ENCODE measurements at regions not wholly inside any gene's neighbourhood (a gene's known extent, or its start where the extent isn't known, plus 50 kb on each side); places are given as distances from the start of the nearest gene placed in this dataset.

DNA sequence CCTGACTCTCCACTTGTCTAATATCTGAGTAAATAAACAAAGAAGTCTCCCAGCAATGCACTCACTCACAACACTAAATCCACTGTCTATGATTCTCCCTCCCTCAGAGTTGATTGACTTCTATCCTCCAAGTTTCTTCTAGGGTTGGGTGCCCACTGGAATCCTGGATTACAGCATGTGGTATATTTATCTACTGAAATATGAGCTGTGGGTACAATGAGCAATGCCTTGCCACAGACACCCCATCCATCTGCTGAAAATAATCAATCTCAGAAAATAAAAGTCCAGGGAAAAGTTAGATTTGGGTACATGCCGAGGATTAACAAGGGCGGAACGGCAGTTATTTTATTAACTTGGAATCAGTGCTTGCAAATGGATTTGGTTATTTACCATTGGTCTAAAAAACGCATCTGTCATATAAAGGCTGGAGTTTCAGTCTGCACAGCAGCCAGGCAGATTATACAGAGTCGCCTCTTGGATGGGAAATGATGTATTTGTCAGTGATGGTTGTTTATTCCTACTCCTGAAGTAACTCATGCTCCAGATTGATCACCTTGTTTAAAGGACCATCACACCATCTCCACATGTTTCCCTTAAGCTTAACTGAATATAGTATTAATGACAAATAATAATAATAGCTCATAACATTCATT, 193.9 kb upstream of the SOX9 start:
- Histone ChIP-seq H3K27me3 (no peaks in the 10 kb centered on the region), H4K20me1 (no peaks in the 10 kb centered on the region)

DNA sequence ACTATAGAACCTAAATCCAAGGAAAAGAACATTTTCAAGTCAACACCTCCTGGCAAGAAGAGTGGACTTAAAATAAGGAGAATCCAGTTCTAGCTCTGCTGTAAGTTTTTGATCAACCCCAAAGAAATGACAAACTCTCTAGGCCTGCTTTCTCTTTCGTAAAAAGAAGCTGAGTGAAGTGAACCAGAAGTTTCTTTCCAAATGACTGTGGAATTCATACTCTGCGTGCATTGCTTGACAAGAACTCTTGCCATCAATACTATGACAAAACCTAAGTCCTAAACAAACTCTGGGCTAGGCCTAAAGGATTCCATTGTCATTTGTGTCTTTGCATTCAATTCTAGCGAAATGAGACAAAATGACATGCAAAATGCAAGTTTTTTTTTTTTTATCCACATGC, 187.5 kb upstream of the SOX9 start:
- Histone ChIP-seq H3K4me3 (no peak overlapping the region), H3K4me2 (no peak overlapping the region), H3K27ac (no peak overlapping the region), H4K20me1 (no peaks in the 10 kb centered on the region), H3K4me1 (no peaks in the 10 kb centered on the region), H3K9ac (no peak overlapping the region), H3K9me3 (no peaks in the 10 kb centered on the region), H3K36me3 (no peaks in the 10 kb centered on the region), H3K27me3 (no peaks in the 10 kb centered on the region)
- TF ChIP-seq Cebpa-rat (IDR thresholded peaks at IDR 0.05), result no peak

More for the DNA sequence above, 193.9 kb upstream of the SOX9 start:
- Histone ChIP-seq H3K4me3 (no peak overlapping the region), H3K4me2 (no peak overlapping the region), H3K4me1 (no peaks in the 10 kb centered on the region), H3K9me3 (no peaks in the 10 kb centered on the region), H3K9ac (no peak overlapping the region), H3K27ac (no peak overlapping the region), H3K36me3 (no peaks in the 10 kb centered on the region)
- no peak for TF ChIP-seq Cebpa-rat (IDR thresholded peaks at IDR 0.05)

GRCh38 chr17:71934520-71934919, 186.3 kb upstream of the SOX9 start:
- Histone ChIP-seq H3K9ac (no peak overlapping the region), H3K27me3 (no peaks in the 10 kb centered on the region), H3K36me3 (no peaks in the 10 kb centered on the region), H3K4me3 (no peak overlapping the region), H3K4me1 (no peaks in the 10 kb centered on the region), H3K9me3 (no peaks in the 10 kb centered on the region), H4K20me1 (no peaks in the 10 kb centered on the region), H3K27ac (no peak overlapping the region), H3K4me2 (no peak overlapping the region)
- no peak for TF ChIP-seq Cebpa-rat (IDR thresholded peaks at IDR 0.05)

- H3K4me3 ChIP-seq, result no peak overlapping the region
- H4K20me1 ChIP-seq, result no peaks in the 10 kb centered on the region
- H3K9me3 ChIP-seq, result no peaks in the 10 kb centered on the region
- TF ChIP-seq Cebpa-rat (IDR thresholded peaks at IDR 0.05), result no peak
- H3K4me2 ChIP-seq, result no peak overlapping the region
- H3K4me1 ChIP-seq, result no peaks in the 10 kb centered on the region
- no peak overlapping the region for H3K9ac ChIP-seq
- no peaks in the 10 kb centered on the region for H3K36me3 ChIP-seq
- H3K27ac ChIP-seq, result no peak overlapping the region
- H3K27me3 ChIP-seq, result no peaks in the 10 kb centered on the region
Observed at GRCh38 chr17:71935341-71935740, 185.5 kb upstream of the SOX9 start.

DNA sequence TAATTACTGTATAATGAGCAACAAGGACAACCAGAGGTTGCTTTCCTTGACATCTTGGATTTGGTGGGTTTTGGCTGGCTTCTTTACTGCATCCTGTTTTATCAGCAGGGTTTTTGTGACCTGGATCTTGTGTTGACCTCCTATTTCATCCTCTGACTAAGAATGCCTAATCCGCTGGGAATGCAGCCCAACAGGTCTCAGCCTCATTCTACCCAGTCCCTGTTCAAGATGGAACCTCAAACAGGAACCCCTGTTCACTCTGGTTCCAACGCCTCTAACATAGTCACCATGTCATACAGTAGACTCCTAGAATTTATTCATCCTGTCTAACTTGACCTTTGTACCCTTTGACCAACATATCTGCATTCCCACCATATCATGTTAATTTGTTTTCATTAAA, 183.8 kb upstream of the SOX9 start:
- no peaks in the 10 kb centered on the region for H3K27me3 ChIP-seq
- no peak for TF ChIP-seq Cebpa-rat (IDR thresholded peaks at IDR 0.05)
- no peak overlapping the region for H3K4me2 ChIP-seq
- H3K9me3 ChIP-seq, result no peaks in the 10 kb centered on the region
- H3K4me3 ChIP-seq, result no peak overlapping the region
- no peaks in the 10 kb centered on the region for H4K20me1 ChIP-seq
- H3K36me3 ChIP-seq, result no peaks in the 10 kb centered on the region
- no peaks in the 10 kb centered on the region for H3K4me1 ChIP-seq
- no peak overlapping the region for H3K27ac ChIP-seq
- no peak overlapping the region for H3K9ac ChIP-seq

GRCh38 chr17:71937914-71938313, 182.9 kb upstream of the SOX9 start:
- H3K9ac ChIP-seq, result no peak overlapping the region
- no peak overlapping the region for H3K27ac ChIP-seq
- no peak overlapping the region for H3K4me3 ChIP-seq
- no peaks in the 10 kb centered on the region for H4K20me1 ChIP-seq
- H3K9me3 ChIP-seq, result no peaks in the 10 kb centered on the region
- no peak for TF ChIP-seq Cebpa-rat (IDR thresholded peaks at IDR 0.05)
- peaks cover 4% of the 10 kb centered on the region; the same call in 1 of the 2 replicates for H3K4me1 ChIP-seq
- no peaks in the 10 kb centered on the region for H3K36me3 ChIP-seq
- no peaks in the 10 kb centered on the region for H3K27me3 ChIP-seq
- no peak overlapping the region for H3K4me2 ChIP-seq

DNA sequence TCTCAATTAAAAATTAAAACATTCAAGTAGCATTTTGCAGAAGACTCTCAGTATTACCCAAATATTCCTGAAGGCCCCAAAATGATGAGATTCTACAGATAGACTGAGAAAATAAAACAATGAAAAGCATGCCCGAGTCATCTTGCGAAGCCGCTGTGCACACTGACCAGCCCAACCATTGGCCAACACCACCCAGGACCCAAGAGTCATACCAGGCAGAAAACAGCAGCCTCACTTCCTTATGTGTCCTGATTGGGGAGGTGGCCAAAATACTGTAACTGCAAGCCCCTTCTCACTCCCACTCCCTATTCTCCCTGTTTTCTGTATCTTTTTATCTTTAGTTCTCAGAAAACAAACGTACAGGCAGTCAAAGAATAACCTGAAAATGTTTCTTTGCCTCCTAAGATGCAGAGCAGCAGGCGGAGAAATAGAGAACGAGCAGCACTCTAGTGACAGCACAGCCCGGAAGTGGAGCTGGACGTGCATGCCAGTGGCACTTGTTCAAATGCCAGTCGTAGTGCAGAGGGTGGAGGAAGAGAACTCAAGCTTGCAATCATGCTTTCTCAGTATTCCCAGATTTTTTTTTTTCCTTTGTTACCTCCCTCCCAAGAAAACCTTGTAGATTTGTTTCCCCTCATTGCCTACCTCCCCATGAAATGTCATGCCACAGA, 182.3 kb upstream of the SOX9 start:
- peaks cover 4% of the 10 kb centered on the region; the same call in 1 of the 2 replicates for H3K4me1 ChIP-seq
- H3K27me3 ChIP-seq, result no peaks in the 10 kb centered on the region
- H3K9ac ChIP-seq, result no peak overlapping the region
- TF ChIP-seq Cebpa-rat (IDR thresholded peaks at IDR 0.05), result no peak
- no peak overlapping the region for H3K4me3 ChIP-seq
- H3K9me3 ChIP-seq, result no peaks in the 10 kb centered on the region
- no peak overlapping the region for H3K4me2 ChIP-seq
- no peak overlapping the region for H3K27ac ChIP-seq
- H4K20me1 ChIP-seq, result no peaks in the 10 kb centered on the region
- H3K36me3 ChIP-seq, result no peaks in the 10 kb centered on the region

DNA sequence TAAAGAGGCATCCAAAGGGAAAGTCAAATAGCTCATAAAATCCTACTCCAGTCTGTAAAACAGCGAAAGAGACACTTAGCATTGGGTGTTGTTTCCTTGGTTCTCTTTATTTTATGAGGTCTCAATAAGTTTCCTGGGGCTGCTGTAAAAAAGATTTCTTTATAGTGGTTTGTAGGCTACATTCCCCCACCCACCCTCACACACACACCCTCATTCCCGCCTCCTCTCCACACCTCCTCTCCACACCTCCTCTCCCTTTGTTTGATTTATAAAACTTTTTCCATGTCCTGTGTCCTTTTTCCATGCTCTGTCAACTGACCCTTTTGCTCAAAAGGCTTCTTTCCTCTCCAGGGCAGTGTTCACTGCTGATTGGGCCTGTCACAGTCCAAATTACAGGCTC, 178.9 kb upstream of the SOX9 start:
- Histone ChIP-seq H3K27ac (no peak overlapping the region), H3K9me3 (peaks cover 19% of the 10 kb centered on the region; the same call in 1 of the 2 replicates), H3K4me2 (no peak overlapping the region), H3K9ac (no peak overlapping the region), H3K27me3 (no peaks in the 10 kb centered on the region), H3K4me1 (peaks cover 4% of the 10 kb centered on the region; the same call in 1 of the 2 replicates), H3K36me3 (no peaks in the 10 kb centered on the region), H3K4me3 (no peak overlapping the region), H4K20me1 (no peaks in the 10 kb centered on the region)
- TF ChIP-seq Cebpa-rat (IDR thresholded peaks at IDR 0.05), result no peak

DNA sequence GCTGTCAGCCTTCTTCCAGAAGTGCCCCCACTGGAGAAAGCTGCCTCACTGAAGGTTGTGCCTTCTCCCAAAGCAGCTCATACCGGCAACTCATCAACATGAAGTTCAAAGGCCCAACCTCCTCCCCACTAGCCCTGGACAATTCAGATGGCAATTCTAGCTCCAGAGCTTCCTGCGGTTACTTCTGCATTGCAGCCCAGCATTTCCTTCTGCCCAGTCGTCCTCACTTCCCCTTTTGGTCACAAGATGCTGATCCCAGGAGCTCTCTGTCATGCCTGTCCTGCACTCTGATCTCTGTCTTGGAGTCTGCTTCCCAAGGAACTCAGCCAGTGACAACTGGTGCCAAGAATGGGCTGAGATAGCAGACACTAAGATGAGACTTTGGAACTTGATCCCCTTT, 178.2 kb upstream of the SOX9 start:
- no peak for TF ChIP-seq Cebpa-rat (IDR thresholded peaks at IDR 0.05)
- peaks cover 4% of the 10 kb centered on the region; the same call in 1 of the 2 replicates for H3K4me1 ChIP-seq
- H3K36me3 ChIP-seq, result no peaks in the 10 kb centered on the region
- H3K9ac ChIP-seq, result no peak overlapping the region
- no peak overlapping the region for H3K4me2 ChIP-seq
- no peaks in the 10 kb centered on the region for H3K27me3 ChIP-seq
- H3K27ac ChIP-seq, result no peak overlapping the region
- no peak overlapping the region for H3K4me3 ChIP-seq
- no peaks in the 10 kb centered on the region for H4K20me1 ChIP-seq
- peaks cover 19% of the 10 kb centered on the region; the same call in 1 of the 2 replicates for H3K9me3 ChIP-seq

GRCh38 chr17:71948703-71949422, 172.0 kb upstream of the SOX9 start:
- Histone ChIP-seq H3K27me3 (no peaks in the 10 kb centered on the region), H3K27ac (no peak overlapping the region), H3K4me1 (no peaks in the 10 kb centered on the region), H3K36me3 (no peaks in the 10 kb centered on the region), H3K4me2 (no peak overlapping the region), H3K9ac (no peak overlapping the region), H3K4me3 (no peak overlapping the region), H4K20me1 (no peaks in the 10 kb centered on the region), H3K9me3 (peaks cover 19% of the 10 kb centered on the region; the same call in 1 of the 2 replicates)
- no peak for TF ChIP-seq Cebpa-rat (IDR thresholded peaks at IDR 0.05)
